ENCODE measurements at regions not wholly inside any gene's neighbourhood (a gene's known extent, or its start where the extent isn't known, plus 50 kb on each side); places are given as distances from the start of the nearest gene placed in this dataset.
"Not testable (repeated sequence)": the region's sequence is repeated elsewhere in the genome, so short reads cannot be mapped to it uniquely, and the experiment has no call there.

GRCh38 chr5:158244882-158245281 lies 385.9 kb upstream of the CLINT1 start:
- DNase-seq = no peak

DNA sequence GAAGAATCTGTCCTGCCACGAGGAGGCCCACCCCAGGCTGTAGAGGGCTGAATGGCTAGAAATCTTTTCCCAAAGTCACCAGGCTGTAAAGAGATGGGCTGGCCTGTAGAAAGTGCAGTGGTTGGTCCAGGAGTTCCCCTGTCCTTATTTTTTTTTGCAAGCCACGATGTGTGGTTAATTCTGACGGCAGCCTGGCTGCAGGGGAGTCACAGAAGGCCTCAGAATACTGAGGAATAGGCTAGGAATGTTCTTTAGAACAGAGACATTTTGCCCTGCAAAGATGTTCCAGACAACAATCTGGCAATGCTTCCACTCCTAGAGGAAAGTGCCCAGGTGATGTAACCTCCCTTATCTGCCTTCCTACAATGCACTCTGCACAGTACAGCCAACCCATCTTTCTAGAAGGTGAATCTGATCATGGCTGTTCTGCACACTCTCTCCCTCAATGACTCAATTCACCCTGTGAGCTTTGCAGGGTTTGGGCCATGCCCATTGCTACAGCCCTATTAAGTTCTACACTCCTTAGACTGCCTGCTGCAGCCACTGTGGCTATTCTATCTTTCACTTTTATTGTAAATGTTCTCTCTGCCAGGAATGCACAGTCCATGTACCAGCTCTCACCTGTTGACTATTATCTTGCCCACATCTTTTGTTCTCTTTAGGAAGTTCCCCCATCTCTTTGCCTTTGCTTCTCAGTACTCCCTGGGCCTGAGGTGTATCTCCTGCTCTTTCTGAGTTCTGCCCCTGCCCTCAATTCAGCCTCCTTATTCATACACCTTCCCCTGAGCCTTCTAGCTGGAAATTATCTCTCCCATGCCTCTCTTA lies 377.8 kb upstream of the CLINT1 start:
- DNase-seq = no peak

DNA sequence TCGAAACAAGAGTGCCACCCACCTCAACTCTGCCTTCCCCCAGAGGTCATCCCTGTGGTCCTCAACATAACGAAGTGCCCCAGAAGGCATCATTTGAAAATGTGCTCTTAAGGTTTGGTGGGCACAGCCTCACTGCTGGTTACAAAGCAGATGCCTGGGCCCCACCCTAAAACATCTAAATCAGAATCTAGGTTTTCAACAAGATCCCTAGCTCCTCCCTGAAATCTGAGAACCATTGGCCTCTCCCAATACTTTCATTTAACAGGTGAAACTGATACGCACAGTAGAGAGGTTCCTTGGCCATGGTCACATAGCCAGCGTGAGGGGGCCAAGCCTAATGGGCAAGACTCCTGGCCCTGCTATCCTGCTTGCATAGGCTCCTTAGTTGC lies 376.2 kb upstream of the CLINT1 start:
- no peak for DNase-seq

DNA sequence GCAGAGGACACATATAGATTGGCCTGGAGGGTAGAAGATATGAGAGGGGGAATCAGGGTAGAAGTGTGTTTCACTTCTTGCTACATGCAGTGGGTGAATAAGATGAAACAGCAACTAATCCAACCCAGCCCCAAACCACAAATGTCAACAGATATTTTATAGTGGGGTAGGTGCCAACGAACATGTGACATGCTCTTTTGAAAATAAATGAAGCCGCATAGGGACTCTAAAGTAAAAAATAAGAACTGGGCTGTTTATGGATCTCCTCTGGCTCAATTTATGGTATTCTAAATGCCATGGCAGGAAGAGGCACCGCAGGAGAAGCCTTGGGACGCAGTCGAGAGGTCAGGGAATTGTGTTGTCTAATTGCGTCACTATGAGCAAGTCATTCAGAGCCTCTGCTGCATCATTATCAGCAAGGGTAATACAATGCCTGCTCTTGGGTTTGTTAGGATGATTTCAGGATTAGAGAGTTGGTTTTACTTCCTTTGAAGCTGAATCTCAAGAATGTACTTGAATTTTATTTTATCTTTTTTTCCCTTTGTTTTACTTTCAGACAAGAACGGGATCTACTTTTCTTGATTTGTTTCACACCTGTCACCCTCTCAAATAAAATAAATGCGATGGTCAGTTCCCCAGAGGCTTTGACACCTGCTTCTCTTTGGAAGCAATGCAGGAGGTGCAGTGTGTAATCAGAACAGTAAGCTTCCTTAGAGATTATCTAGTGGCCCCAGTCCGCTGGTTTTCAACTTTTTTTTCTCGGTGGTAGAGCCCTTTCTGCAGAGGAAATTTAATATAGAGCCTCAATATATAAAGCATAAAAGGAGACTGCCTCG lies 375.6 kb upstream of the CLINT1 start:
- DNase-seq = no peak

- no peak for DNase-seq
Measured at GRCh38 chr5:158233735-158234322, 374.9 kb upstream of the CLINT1 start.

- not testable (repeated sequence) for DNase-seq
Measured at GRCh38 chr5:158227314-158227713, 368.4 kb upstream of the CLINT1 start.

GRCh38 chr5:158226496-158226895 lies 367.6 kb upstream of the CLINT1 start:
- DNase-seq = no peak

DNA sequence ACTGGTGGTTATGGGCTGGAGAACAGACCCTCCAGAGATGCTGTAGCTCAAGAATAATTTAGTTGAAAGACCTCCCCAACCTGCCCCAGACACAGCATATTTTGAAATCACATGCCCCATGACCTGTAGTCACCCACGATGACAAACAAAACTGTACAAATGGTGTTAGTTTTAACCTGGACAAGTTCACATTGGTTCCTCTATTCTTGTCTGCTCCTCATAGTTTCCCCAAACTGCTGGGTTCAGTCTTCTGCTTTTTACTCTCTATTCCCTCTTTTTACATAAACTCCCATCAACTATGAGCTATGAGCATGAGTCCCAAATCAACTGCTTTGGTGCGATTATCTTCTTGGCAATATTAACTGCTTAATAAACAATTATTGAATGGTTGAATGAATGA lies 365.3 kb upstream of the CLINT1 start:
- DNase-seq = no peak

DNA sequence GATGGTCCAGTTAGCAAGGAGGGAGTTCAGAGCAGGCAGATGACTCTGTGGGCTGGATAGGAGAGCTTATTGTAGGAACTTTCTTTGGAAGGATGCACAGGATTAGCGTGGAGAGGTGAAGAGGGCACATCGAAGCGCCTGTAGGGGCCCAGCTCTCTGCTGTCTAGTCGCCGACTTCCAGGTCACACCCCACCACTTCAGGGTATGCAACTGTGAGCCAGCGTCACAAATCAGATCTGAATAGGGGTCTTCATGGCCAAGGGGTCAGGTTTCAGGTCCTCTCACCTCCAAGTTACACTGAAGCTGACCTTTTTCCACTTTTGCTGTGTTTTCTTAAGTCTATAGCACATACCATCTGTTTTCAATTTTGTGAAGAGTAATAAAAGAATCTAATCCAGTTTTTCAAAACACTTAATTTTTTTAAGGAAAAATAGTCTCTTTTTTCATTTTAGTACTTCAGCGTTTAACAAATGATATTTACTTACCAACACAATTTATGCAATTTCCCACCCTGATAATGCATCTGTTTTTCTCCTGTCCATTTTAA lies 364.2 kb upstream of the CLINT1 start:
- no peak for DNase-seq

DNA sequence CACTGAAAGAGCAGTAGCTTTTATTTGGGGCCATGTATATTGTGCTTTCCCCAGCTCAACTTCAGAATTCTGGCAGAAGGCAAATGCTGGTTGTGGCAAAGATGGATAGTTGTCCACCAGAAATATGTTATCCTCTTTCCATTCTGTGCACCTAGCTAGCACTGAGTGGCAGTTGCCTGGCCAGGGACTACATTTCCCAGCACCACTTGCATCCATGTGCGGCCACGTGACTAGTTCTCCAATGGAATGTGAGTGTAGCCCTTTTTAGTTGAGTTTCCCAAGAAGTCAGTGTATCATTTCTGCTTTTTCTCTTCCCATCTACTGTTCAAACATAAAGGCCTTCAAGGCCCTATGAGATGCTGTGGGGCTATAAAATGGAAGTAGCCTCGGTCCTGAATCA lies 354.0 kb upstream of the CLINT1 start:
- DNase-seq = no peak

DNA sequence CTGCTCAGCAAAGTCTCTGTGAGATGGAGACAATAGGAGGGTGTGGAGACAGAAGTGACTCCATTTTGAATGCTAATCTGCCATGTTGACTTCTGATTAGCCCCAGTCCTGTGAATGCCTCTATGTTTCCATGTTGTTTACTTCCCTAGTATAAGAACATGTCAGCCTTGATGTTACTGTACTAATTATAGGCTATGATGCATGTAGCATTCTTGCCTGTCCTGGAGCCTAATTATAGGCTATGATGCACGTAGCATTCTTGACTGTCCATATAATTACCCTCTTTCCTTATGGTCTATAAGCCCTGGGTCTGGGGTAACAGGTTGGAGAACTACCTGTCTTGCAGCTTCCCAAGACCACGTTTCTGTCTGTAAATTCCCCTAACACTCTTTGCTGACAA lies 353.3 kb upstream of the CLINT1 start:
- DNase-seq = no peak

DNA sequence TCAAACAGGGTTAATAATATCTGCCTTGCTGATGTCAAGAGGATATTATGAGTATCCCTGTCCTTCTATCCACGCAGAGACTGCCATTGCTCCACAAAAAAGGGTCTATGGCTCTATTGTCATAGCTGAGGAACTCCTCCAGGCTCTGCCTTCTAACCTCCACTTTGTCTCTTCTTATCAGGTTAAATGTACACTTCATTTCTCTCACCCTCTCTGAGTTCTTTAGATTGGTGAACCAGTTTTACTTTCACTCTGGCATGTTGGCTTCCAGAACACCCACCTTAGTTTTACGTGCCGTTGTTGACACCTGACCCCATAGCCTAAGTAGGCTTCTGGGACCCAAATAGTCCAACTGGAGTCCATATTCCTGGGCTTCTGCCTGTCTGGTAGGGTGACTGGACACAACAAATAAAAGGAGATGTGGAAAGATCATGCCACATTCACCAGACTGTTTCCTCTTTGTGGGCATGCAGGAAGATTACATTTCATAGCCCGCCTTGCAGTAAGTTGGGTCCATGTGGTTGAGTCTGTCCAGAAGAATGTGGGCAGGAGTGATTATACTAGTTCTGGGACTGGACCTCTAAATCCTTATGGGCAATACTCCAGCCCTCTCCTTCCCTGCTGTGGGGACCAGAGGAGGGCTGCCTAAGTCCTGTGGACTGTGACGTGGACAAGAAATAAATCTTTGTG lies 350.4 kb upstream of the CLINT1 start:
- no peak for DNase-seq

DNA sequence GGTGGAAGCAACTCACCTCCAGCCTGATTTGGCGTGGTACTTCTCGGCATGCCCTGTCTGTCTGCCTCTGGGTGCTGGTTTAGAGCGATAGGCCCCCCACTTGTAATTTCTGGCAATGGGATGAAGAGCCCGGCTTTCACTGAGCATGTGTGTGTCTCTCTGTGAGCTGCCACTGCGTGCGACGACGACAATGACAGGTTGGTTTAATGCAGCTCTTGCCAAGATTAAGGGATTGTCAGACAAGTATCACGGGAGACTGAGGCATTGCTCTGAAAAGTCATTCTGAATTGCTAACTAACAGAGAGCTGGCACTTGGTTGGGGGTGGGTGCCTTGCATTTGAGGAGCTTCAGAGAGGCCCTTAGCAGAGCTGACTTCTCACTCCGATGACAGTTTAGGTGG lies 348.8 kb upstream of the CLINT1 start:
- DNase-seq = no peak

DNA sequence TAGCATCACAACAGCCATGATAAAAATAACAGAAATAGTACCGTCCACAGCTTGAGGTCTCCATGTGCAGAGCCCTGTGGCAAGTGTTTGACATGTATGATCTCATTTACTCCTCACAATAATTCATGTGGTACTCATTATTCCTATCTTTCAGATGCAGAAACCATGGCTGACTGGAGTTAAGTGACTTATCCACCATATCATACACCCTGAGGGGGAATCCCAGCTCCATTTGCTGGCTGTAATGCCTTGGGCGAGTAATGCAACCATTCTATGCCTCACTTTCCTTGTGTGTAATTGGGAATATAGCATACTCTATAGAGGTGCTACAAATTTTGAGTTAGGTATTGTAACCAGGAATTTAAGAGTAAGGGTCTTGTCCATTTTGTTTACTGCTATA lies 347.0 kb upstream of the CLINT1 start:
- DNase-seq = no peak

DNA sequence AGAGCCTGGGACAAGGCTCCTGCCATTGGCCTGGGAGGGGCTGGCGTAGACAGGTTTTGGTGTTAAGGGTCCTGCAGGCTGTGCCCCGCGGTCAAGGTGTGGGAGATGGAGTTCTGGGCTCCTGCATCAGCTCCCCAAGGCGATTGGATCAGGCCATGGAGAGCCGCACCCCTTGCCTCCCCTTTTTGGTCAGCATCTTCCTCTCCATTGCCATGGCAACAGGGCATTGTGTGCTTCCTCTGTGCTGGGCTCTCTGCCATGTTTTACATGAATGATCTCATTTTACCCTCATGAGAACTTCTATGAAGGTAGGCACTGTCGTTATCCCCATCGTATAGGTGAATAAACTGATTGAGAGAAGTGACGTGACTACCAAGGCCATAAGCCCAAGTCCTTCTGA lies 344.3 kb upstream of the CLINT1 start:
- no peak for DNase-seq

GRCh38 chr5:158202801-158203200 lies 343.9 kb upstream of the CLINT1 start:
- DNase-seq = no peak

GRCh38 chr5:158200619-158201018 lies 341.7 kb upstream of the CLINT1 start:
- DNase-seq = no peak

DNA sequence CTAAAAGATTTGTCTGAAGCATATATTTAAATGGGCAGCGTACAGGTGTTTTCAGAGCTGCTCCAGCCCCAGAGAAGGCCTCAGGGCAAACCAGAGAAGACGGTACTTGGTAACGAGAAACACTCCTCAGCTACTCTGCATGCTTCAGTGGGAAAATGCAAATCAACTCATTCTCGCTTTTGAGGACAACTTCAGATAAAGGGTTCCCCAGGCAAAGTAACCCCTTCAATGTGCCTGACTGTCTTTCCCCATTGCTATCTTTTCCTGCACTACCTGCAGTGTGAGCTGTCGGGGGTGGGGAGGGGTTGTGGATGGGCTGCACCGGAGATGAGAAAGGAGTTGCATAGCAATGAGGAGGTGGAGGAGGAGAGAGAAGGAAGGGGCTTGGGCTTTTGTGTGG lies 339.7 kb upstream of the CLINT1 start:
- no peak for DNase-seq

GRCh38 chr5:158195416-158196210 lies 336.7 kb upstream of the CLINT1 start:
- DNase-seq = no peak

GRCh38 chr5:158194561-158194976 lies 335.6 kb upstream of the CLINT1 start:
- DNase-seq = no peak

DNA sequence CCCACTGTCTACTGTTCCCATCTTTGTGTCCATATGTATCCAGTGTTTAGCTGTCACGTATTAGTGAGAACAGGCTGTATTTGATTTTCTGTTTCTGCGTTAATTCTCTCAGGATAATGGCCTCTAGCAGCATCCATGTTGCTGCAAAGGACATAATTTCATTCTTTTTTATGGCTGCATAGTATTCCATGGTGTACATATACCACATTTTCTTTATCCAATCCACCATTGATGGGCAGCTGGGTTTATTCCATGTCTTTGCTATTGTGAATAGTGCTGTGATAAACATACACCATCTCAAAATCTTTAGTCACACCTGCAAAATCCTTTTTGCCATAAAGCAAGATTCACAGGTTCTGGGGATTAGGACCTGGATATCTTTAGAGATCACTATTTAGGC lies 334.4 kb upstream of the CLINT1 start:
- not testable (repeated sequence) for DNase-seq

- DNase-seq = no peak
Measured at GRCh38 chr5:158180407-158180806, 321.5 kb upstream of the CLINT1 start.

Measured in 8988T (cell line).